ENCODE measurements at regions not wholly inside any gene's neighbourhood (a gene's known extent, or its start where the extent isn't known, plus 50 kb on each side); places are given as distances from the start of the nearest gene placed in this dataset.
A peak's percentile ranks its signal among the peaks of the same experiment; 100 is the strongest.
"Not testable (repeated sequence)": the region's sequence is repeated elsewhere in the genome, so short reads cannot be mapped to it uniquely, and the experiment has no call there.

DNA sequence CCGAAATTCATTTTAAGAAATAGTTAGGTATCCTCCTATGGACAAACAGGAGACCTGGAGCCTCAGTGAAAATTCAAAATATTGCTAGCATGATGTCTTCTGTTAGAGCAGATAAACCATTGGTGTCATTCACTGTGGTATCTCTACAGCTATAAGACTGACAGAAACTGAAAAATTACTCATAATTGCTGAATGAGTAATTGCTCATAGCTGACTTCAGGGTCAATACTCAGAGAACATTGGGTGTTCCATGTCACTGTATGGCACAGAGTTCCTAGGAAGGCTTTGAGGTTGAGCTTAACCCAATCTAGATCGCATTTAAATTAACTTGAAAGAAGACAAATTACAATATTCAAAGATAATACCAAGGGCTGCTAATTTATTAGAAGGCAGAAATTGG is 109.0 kb downstream of the HSFY2 start:
- WGBS, 2 donors = 73 to 83% methylated on average over 2 of the region's 2 CpGs
- H3K4me1 ChIP-seq = no peaks in the 10 kb centered on the region
- DNase-seq = no peak
- H3K36me3 ChIP-seq (ENCODE audit: low read depth, missing control alignments) = no peaks in the 10 kb centered on the region
- intact Hi-C loops (cut with DNase I; ENCODE audit: low total_unique reads) = no loop called here
- TF ChIP-seq POLR2A (IDR thresholded peaks at IDR 0.05) (no peak), CTCF (IDR thresholded peaks at IDR 0.05) (no peak)
- no peak overlapping the region for H3K4me3 ChIP-seq
- no peaks in the 10 kb centered on the region for H3K9me3 ChIP-seq
- no peaks in the 10 kb centered on the region for H3K27me3 ChIP-seq
- no peak overlapping the region for H3K27ac ChIP-seq

- Histone ChIP-seq H3K36me3 (ENCODE audit: low read depth, missing control alignments) (no peaks in the 10 kb centered on the region), H3K4me3 (no peak overlapping the region), H3K9me3 (no peaks in the 10 kb centered on the region), H3K4me1 (no peaks in the 10 kb centered on the region), H3K27ac (no peak overlapping the region), H3K27me3 (no peaks in the 10 kb centered on the region)
- 35 to 55% methylated on average over 6 of the region's 6 CpGs for WGBS, 2 donors
- TF ChIP-seq POLR2A (IDR thresholded peaks at IDR 0.05) = no peak
- TF ChIP-seq CTCF (IDR thresholded peaks at IDR 0.05) = peak in 2 of 3 experiments; percentile 9 to 33
- intact Hi-C loops (cut with DNase I; ENCODE audit: low total_unique reads) = no loop called here
- peak; percentile 18 for DNase-seq
Observed at GRCh38 chrY:18669790-18670189, 103.7 kb downstream of the HSFY2 start.

GRCh38 chrY:18671970-18672369 is 101.6 kb downstream of the HSFY2 start:
- 63 to 79% methylated on average over 4 of the region's 4 CpGs for WGBS, 2 donors
- H3K4me1 ChIP-seq = no peaks in the 10 kb centered on the region
- no peak for DNase-seq
- H3K27ac ChIP-seq = no peak overlapping the region
- intact Hi-C loops (cut with DNase I; ENCODE audit: low total_unique reads) = no loop called here
- H3K4me3 ChIP-seq = no peak overlapping the region
- H3K27me3 ChIP-seq = no peaks in the 10 kb centered on the region
- no peak for TF ChIP-seq CTCF (IDR thresholded peaks at IDR 0.05)
- TF ChIP-seq POLR2A (IDR thresholded peaks at IDR 0.05) = no peak
- no peaks in the 10 kb centered on the region for H3K9me3 ChIP-seq
- H3K36me3 ChIP-seq (ENCODE audit: low read depth, missing control alignments) = no peaks in the 10 kb centered on the region

- DNase-seq; intact Hi-C loops (cut with DNase I; ENCODE audit: low total_unique reads); H3K9me3 ChIP-seq; H3K36me3 ChIP-seq (ENCODE audit: low read depth, missing control alignments); H3K4me3 ChIP-seq; H3K4me1 ChIP-seq; H3K27me3 ChIP-seq; H3K27ac ChIP-seq: not testable (repeated sequence)
- no CpG with 5 or more reads among the region's 1 CpG for WGBS, 2 donors
Observed at GRCh38 chrY:18686027-18686426, 87.5 kb downstream of the HSFY2 start.

- no CpG with 5 or more reads among the region's 6 CpGs for WGBS, 2 donors
- H3K4me1 ChIP-seq; H3K4me3 ChIP-seq; H3K27me3 ChIP-seq; intact Hi-C loops (cut with DNase I; ENCODE audit: low total_unique reads); H3K9me3 ChIP-seq; DNase-seq; H3K36me3 ChIP-seq (ENCODE audit: low read depth, missing control alignments); H3K27ac ChIP-seq: not testable (repeated sequence)
Observed at GRCh38 chrY:18688362-18688761, 85.2 kb downstream of the HSFY2 start.

DNA sequence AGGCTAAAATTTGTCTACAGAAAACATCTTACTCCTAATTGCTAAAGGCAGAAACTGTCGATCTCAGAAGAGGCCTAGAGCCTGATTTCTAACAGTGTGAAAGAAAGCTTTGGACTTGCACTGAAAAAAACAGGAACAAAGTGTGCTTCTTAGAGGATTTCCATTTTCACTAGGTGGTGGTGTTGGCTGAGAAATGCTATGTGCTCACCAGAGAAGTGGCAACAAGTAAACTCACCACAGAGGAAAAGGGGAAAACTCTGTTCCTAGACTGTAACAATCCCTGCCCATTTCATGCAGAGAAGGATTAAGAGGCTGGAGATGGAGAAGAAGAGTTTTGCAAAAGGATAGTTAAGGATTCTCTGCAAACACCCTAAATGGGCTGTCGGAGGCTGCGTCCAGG is 84.1 kb downstream of the HSFY2 start:
- H3K4me3 ChIP-seq; H3K36me3 ChIP-seq (ENCODE audit: low read depth, missing control alignments); H3K27ac ChIP-seq; H3K27me3 ChIP-seq; intact Hi-C loops (cut with DNase I; ENCODE audit: low total_unique reads); DNase-seq; H3K4me1 ChIP-seq; H3K9me3 ChIP-seq: not testable (repeated sequence)
- WGBS, 2 donors = no CpG with 5 or more reads among the region's 3 CpGs

- H3K4me3 ChIP-seq; H3K27me3 ChIP-seq; H3K27ac ChIP-seq; H3K9me3 ChIP-seq; intact Hi-C loops (cut with DNase I; ENCODE audit: low total_unique reads); DNase-seq; H3K4me1 ChIP-seq; H3K36me3 ChIP-seq (ENCODE audit: low read depth, missing control alignments): not testable (repeated sequence)
- no CpG with 5 or more reads among the region's 9 CpGs for WGBS, 2 donors
Observed at GRCh38 chrY:18689890-18690593, 83.5 kb downstream of the HSFY2 start.

- H3K36me3 ChIP-seq (ENCODE audit: low read depth, missing control alignments); H3K4me3 ChIP-seq; DNase-seq; H3K9me3 ChIP-seq; intact Hi-C loops (cut with DNase I; ENCODE audit: low total_unique reads); H3K4me1 ChIP-seq; H3K27ac ChIP-seq; H3K27me3 ChIP-seq: not testable (repeated sequence)
Observed at GRCh38 chrY:18696788-18697187, 76.7 kb downstream of the HSFY2 start.

- H3K4me3 ChIP-seq; DNase-seq; H3K36me3 ChIP-seq (ENCODE audit: low read depth, missing control alignments); H3K4me1 ChIP-seq; H3K27me3 ChIP-seq; H3K9me3 ChIP-seq; H3K27ac ChIP-seq; intact Hi-C loops (cut with DNase I; ENCODE audit: low total_unique reads): not testable (repeated sequence)
- no CpG with 5 or more reads among the region's 1 CpG for WGBS, 2 donors
Observed at GRCh38 chrY:18704198-18704597, 69.3 kb downstream of the HSFY2 start.

DNA sequence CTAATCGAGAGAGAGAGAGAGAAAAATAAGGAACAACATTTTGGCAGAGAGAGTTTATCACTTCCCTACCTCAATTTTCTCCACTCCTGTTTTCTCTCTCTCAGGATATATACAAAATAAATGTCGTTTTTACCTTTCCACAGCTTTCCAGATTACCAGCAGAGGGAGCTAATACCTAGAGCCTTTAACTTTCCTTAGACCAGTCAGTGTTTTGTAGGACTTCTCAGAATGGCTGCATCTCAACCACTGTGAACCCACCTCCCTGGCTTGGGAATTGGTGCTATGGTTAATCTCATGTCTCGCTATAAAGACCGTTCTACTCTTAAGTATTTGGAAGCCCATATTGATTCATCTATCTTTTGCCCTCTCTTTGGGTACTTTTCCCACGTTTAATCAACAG is 61.8 kb downstream of the HSFY2 start:
- H3K9me3 ChIP-seq; H3K27ac ChIP-seq; H3K27me3 ChIP-seq; intact Hi-C loops (cut with DNase I; ENCODE audit: low total_unique reads); DNase-seq; H3K36me3 ChIP-seq (ENCODE audit: low read depth, missing control alignments); H3K4me1 ChIP-seq; H3K4me3 ChIP-seq: not testable (repeated sequence)
- no CpG with 5 or more reads among the region's 5 CpGs for WGBS, 2 donors

Measured in testis (tissue), 2 donors.